Spleen (tissue), 7 donors: ENCODE measurements at regions not wholly inside any gene's neighbourhood (a gene's known extent, or its start where the extent isn't known, plus 50 kb on each side); places are given as distances from the start of the nearest gene placed in this dataset.

Experiments
- POLR2A ChIP-seq, 3 donors: fragments of 450-650 bp; IDR thresholded peaks; one replicate each; pipeline ENCODE4 v1.5.1; 2017; ENCODE audit warnings: antibody characterized with exemption in 3 of 3, mild to moderate bottlenecking in 1 of 3
- TF ChIP-seq, protein P1 (sequence below), 11 experiments: fragments of 200-600 bp in 7 of 11; fragments of 450-650 bp in 4 of 11; sonication (generic) in 4 of 11; IDR thresholded peaks in 8 of 11; conservative IDR thresholded peaks in 3 of 11; 1 replicate in 7 of 11; 2 replicates in 4 of 11; pipeline versions ENCODE4 v1.4.0 to v1.8.0; 2016 to 2021; ENCODE audit warnings: antibody characterized with exemption in 11 of 11, inconsistent platforms in 4 of 11, mild to moderate bottlenecking in 1 of 11
- donor health status: DM: no; HTN: no; CAD: no; lungs with moderate emphysema.
- donor health status: DM: no; HTN: no; CAD: no.
- donor health status: DM: no; HTN: no; CAD: no.

DNA sequence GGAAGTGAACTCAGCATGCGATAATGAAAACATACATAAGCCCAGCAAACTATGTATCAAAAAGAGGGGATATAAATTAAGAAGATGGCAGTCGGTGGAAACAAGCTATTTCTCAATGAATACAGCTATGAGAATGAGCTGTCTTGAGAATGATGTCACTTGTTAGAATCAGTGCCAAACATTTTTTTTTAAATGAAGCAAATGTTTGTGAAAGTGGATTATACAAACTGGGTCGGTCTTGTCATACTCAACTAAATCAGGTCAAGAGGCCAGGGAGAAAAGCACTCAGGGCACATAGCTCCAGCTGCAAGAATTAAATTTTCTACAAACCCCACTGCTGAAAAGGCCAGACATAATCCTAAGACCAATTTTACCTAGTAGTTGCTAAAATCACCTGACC, 1048.4 kb downstream of the SLITRK1 start:
- TF ChIP-seq POLR2A (IDR thresholded peaks at IDR 0.05): no peak
- TF ChIP-seq, protein P1, sequence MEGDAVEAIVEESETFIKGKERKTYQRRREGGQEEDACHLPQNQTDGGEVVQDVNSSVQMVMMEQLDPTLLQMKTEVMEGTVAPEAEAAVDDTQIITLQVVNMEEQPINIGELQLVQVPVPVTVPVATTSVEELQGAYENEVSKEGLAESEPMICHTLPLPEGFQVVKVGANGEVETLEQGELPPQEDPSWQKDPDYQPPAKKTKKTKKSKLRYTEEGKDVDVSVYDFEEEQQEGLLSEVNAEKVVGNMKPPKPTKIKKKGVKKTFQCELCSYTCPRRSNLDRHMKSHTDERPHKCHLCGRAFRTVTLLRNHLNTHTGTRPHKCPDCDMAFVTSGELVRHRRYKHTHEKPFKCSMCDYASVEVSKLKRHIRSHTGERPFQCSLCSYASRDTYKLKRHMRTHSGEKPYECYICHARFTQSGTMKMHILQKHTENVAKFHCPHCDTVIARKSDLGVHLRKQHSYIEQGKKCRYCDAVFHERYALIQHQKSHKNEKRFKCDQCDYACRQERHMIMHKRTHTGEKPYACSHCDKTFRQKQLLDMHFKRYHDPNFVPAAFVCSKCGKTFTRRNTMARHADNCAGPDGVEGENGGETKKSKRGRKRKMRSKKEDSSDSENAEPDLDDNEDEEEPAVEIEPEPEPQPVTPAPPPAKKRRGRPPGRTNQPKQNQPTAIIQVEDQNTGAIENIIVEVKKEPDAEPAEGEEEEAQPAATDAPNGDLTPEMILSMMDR (IDR thresholded peaks at IDR 0.05 in 8 of 11, conservative IDR thresholded peaks at IDR 0.05 in 3 of 11): no peak
